Spleen (tissue), 11 donors: ENCODE measurements at regions not wholly inside any gene's neighbourhood (a gene's known extent, or its start where the extent isn't known, plus 50 kb on each side); places are given as distances from the start of the nearest gene placed in this dataset.

ENCODE experiments used
- DNase-seq: peaks from one replicate; pipeline ENCODE4 v3.0.0-alpha.2; 2020
- H3K27ac ChIP-seq, 8 donors: fragments of 200-600 bp; sonication (generic) in 7 of 8; 1 replicate in 4 of 8; 2 replicates in 4 of 8; pipeline versions ENCODE4 v1.5.0 to v1.8.0; 2016 to 2021; ENCODE audit warnings: inconsistent platforms in 4 of 8, mild to moderate bottlenecking in 4 of 8, moderate library complexity in 1 of 8
- H3K27me3 ChIP-seq, 7 donors: fragments of 200-600 bp; sonication (generic) in 6 of 7; replicated peaks in 1 of 7; 1 replicate in 4 of 7; 2 replicates in 3 of 7; pipeline versions ENCODE4 v1.5.0 to v1.8.0; 2016 to 2021; ENCODE audit warnings: inconsistent platforms in 3 of 7, mild to moderate bottlenecking in 1 of 7
- H3K36me3 ChIP-seq, 6 donors: fragments of 200-600 bp; sonication (generic) in 5 of 6; 1 replicate in 4 of 6; 2 replicates in 2 of 6; pipeline versions ENCODE4 v1.5.0 to v1.8.0; 2016 to 2021; ENCODE audit warnings: inconsistent platforms in 2 of 6
- H3K4me1 ChIP-seq, 6 donors: fragments of 200-600 bp; sonication (generic) in 5 of 6; 1 replicate in 3 of 6; 2 replicates in 3 of 6; pipeline versions ENCODE4 v1.5.0 to v1.8.0; 2016 to 2021; ENCODE audit warnings: inconsistent platforms in 3 of 6
- H3K4me3 ChIP-seq, 8 donors: fragments of 200-600 bp; sonication (generic) in 7 of 8; 1 replicate in 4 of 8; 2 replicates in 4 of 8; pipeline versions ENCODE4 v1.5.0 to v1.8.0; 2016 to 2021; ENCODE audit warnings: inconsistent platforms in 4 of 8, mild to moderate bottlenecking in 4 of 8, moderate library complexity in 2 of 8
- H3K9me3 ChIP-seq, 8 donors: fragments of 200-600 bp; sonication (generic) in 7 of 8; 1 replicate in 4 of 8; 2 replicates in 4 of 8; pipeline versions ENCODE4 v1.5.0 to v1.8.0; 2016 to 2021; ENCODE audit warnings: inconsistent platforms in 4 of 8
- POLR2A ChIP-seq, 3 donors: fragments of 450-650 bp; IDR thresholded peaks; one replicate each; pipeline ENCODE4 v1.5.1; 2017; ENCODE audit warnings: antibody characterized with exemption in 3 of 3, mild to moderate bottlenecking in 1 of 3
- POLR2AphosphoS5 ChIP-seq, 3 donors: sonication (generic); formaldehyde crosslinking; IDR thresholded peaks; one replicate each; pipeline ENCODE4 v1.5.1; 2017; ENCODE audit warnings: antibody characterized with exemption in 3 of 3
- WGBS, 5 donors: extraction: QIAGEN DNeasy Blood & Tissue Kit in 3 of 5; methylation state at CpG; one replicate each; pipeline versions ENCODE4 v1.1.5 to v1.1.7; 2013 to 2018; 5-methylcytosine and 5-hydroxymethylcytosine counted together
- intact Hi-C: fragments of 100-400 bp; cut with DNase I; formaldehyde crosslinking; loops from one replicate; pipeline ENCODE4 v1.15.0; 2023; ENCODE audit warnings: low total_unique reads
- TF ChIP-seq, protein P1 (sequence below), 11 experiments: fragments of 200-600 bp in 7 of 11; fragments of 450-650 bp in 4 of 11; sonication (generic) in 4 of 11; IDR thresholded peaks in 8 of 11; conservative IDR thresholded peaks in 3 of 11; 1 replicate in 7 of 11; 2 replicates in 4 of 11; pipeline versions ENCODE4 v1.4.0 to v1.8.0; 2016 to 2021; ENCODE audit warnings: antibody characterized with exemption in 11 of 11, inconsistent platforms in 4 of 11, mild to moderate bottlenecking in 1 of 11
- donor health status: healthy with polysubstance abuse.
- donor health status: DM: no; HTN: no; CAD: no; lungs with moderate emphysema.
- donor health status: DM: no; HTN: no; CAD: no.
- donor health status: Bipolar disorder and iron deficiency.
- donor health status: healthy.
- donor health status: DM: no; HTN: no; CAD: no.
- donor health status: DM: yes; HTN: yes; CAD: no.

GRCh38 chr7:53428045-53428444 is 392.6 kb downstream of the POM121L12 start:
- no peak for DNase-seq
- 71 to 88% (median 82%) methylated on average over 5 of the region's 5 CpGs for WGBS, 5 donors
- peaks cover 0 to 27% (median 11%) of the 10 kb centered on the region in 8 donors for H3K9me3 ChIP-seq
- H3K36me3 ChIP-seq, result no peaks in the 10 kb centered on the region
- H3K27ac ChIP-seq, result no peak overlapping the region
- H3K4me3 ChIP-seq, result no peak overlapping the region
- intact Hi-C loops, result no loop called here
- TF ChIP-seq POLR2AphosphoS5 (IDR thresholded peaks at IDR 0.05) (no peak), POLR2A (IDR thresholded peaks at IDR 0.05) (no peak)
- TF ChIP-seq, protein P1, sequence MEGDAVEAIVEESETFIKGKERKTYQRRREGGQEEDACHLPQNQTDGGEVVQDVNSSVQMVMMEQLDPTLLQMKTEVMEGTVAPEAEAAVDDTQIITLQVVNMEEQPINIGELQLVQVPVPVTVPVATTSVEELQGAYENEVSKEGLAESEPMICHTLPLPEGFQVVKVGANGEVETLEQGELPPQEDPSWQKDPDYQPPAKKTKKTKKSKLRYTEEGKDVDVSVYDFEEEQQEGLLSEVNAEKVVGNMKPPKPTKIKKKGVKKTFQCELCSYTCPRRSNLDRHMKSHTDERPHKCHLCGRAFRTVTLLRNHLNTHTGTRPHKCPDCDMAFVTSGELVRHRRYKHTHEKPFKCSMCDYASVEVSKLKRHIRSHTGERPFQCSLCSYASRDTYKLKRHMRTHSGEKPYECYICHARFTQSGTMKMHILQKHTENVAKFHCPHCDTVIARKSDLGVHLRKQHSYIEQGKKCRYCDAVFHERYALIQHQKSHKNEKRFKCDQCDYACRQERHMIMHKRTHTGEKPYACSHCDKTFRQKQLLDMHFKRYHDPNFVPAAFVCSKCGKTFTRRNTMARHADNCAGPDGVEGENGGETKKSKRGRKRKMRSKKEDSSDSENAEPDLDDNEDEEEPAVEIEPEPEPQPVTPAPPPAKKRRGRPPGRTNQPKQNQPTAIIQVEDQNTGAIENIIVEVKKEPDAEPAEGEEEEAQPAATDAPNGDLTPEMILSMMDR (IDR thresholded peaks at IDR 0.05 in 8 of 11, conservative IDR thresholded peaks at IDR 0.05 in 3 of 11), result no peak
- H3K4me1 ChIP-seq, result no peaks in the 10 kb centered on the region
- H3K27me3 ChIP-seq, result no peaks in the 10 kb centered on the region

DNA sequence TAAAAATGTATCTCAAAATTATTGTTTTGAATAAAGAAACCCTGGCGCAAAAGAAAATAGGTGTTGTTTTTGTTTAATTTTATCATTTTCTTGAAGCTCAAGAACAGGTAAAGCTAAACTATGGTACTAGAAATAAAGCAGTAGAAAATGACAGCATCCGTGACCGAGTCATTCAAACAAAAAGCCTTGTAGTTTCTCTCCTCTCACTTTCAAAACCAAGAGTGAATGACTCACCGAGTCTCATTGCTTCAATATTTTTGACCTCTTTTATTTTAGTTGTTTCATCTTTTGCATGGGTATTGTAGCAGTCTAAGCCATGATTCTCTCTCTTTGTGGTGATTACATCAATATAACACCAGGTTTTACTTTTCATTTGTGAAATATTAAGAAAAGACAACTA is 396.5 kb downstream of the POM121L12 start:
- H3K9me3 ChIP-seq, result peaks cover 0 to 22% (median 10%) of the 10 kb centered on the region in 8 donors
- WGBS, 5 donors, result 85 to 95% (median 91%) methylated on average over 4 of the region's 4 CpGs
- H3K36me3 ChIP-seq, result no peaks in the 10 kb centered on the region
- intact Hi-C loops, result no loop called here
- H3K27ac ChIP-seq, result no peak overlapping the region
- TF ChIP-seq, protein P1 (IDR thresholded peaks at IDR 0.05 in 8 of 11, conservative IDR thresholded peaks at IDR 0.05 in 3 of 11), result no peak
- TF ChIP-seq POLR2AphosphoS5 (IDR thresholded peaks at IDR 0.05), result no peak
- no peak for TF ChIP-seq POLR2A (IDR thresholded peaks at IDR 0.05)
- no peaks in the 10 kb centered on the region for H3K4me1 ChIP-seq
- no peak for DNase-seq
- H3K4me3 ChIP-seq, result no peak overlapping the region
- no peaks in the 10 kb centered on the region for H3K27me3 ChIP-seq

GRCh38 chr7:53437336-53437735 is 401.9 kb downstream of the POM121L12 start:
- H3K27ac ChIP-seq, result no peak overlapping the region
- H3K4me1 ChIP-seq, result no peaks in the 10 kb centered on the region
- peaks cover 0 to 19% (median 8%) of the 10 kb centered on the region in 8 donors for H3K9me3 ChIP-seq
- 71 to 87% (median 75%) methylated on average over 4 of the region's 4 CpGs for WGBS, 5 donors
- DNase-seq, result no peak
- TF ChIP-seq POLR2A (IDR thresholded peaks at IDR 0.05) (no peak), POLR2AphosphoS5 (IDR thresholded peaks at IDR 0.05) (no peak)
- TF ChIP-seq, protein P1 (IDR thresholded peaks at IDR 0.05 in 8 of 11, conservative IDR thresholded peaks at IDR 0.05 in 3 of 11), result no peak
- H3K4me3 ChIP-seq, result no peak overlapping the region
- H3K27me3 ChIP-seq, result no peaks in the 10 kb centered on the region
- H3K36me3 ChIP-seq, result no peaks in the 10 kb centered on the region
- intact Hi-C loops, result no loop called here

DNA sequence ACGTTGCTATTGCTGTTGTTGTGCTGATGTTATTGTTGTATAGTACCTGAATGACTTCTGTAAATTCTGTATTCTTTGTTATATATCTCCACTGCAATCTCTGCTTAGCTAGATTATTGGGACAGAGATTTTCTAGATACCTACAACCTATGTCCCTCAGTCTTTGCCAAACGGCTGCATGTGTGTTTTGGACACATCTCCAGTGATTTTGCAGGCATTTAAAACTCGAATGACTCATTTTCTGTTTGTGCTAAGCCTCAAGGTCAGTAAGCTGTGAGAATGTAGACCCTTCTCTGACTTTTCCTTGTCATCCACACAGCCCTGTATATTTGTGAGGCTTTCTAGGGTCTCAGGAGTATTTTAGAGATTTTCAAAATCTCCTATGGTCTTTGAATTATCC is 410.7 kb downstream of the POM121L12 start:
- no peak for DNase-seq
- H3K27ac ChIP-seq, result no peak overlapping the region
- TF ChIP-seq, protein P1 (IDR thresholded peaks at IDR 0.05 in 8 of 11, conservative IDR thresholded peaks at IDR 0.05 in 3 of 11), result no peak
- TF ChIP-seq POLR2AphosphoS5 (IDR thresholded peaks at IDR 0.05) (no peak), POLR2A (IDR thresholded peaks at IDR 0.05) (no peak)
- intact Hi-C loops, result no loop called here
- no peaks in the 10 kb centered on the region for H3K4me1 ChIP-seq
- H3K4me3 ChIP-seq, result no peak overlapping the region
- H3K9me3 ChIP-seq, result peaks cover 0 to 11% (median 0%) of the 10 kb centered on the region in 8 donors
- H3K36me3 ChIP-seq, result no peaks in the 10 kb centered on the region
- WGBS, 5 donors, result 52 to 77% (median 64%) methylated on average over 3 of the region's 3 CpGs
- H3K27me3 ChIP-seq, result no peaks in the 10 kb centered on the region
